Upper lobe of left lung (tissue), 4 donors: ENCODE measurements at regions not wholly inside any gene's neighbourhood (a gene's known extent, or its start where the extent isn't known, plus 50 kb on each side); places are given as distances from the start of the nearest gene placed in this dataset.

Source experiments
- EP300 ChIP-seq, 4 donors: sonication (generic); formaldehyde crosslinking; IDR thresholded peaks; one replicate each; pipeline ENCODE4 v1.5.1; 2017; ENCODE audit warnings: antibody characterized with exemption in 4 of 4, control low read depth in 2 of 4
- POLR2A ChIP-seq, 4 donors: fragments of 450-650 bp; IDR thresholded peaks; one replicate each; pipeline ENCODE4 v1.5.1; 2016 to 2017; ENCODE audit warnings: antibody characterized with exemption in 4 of 4, mild to moderate bottlenecking in 2 of 4
- POLR2AphosphoS5 ChIP-seq, 2 donors: sonication (generic); formaldehyde crosslinking; IDR thresholded peaks; one replicate each; pipeline ENCODE4 v1.5.1; 2017; ENCODE audit warnings: antibody characterized with exemption in 2 of 2
- TF ChIP-seq, protein P1 (sequence below), 6 experiments: fragments of 450-650 bp in 4 of 6; fragments of 200-600 bp in 2 of 6; sonication (generic) in 2 of 6; IDR thresholded peaks; one replicate each; pipeline ENCODE4 v1.5.1; 2016 to 2019; ENCODE audit warnings: antibody characterized with exemption in 6 of 6

- TF ChIP-seq, protein P1, sequence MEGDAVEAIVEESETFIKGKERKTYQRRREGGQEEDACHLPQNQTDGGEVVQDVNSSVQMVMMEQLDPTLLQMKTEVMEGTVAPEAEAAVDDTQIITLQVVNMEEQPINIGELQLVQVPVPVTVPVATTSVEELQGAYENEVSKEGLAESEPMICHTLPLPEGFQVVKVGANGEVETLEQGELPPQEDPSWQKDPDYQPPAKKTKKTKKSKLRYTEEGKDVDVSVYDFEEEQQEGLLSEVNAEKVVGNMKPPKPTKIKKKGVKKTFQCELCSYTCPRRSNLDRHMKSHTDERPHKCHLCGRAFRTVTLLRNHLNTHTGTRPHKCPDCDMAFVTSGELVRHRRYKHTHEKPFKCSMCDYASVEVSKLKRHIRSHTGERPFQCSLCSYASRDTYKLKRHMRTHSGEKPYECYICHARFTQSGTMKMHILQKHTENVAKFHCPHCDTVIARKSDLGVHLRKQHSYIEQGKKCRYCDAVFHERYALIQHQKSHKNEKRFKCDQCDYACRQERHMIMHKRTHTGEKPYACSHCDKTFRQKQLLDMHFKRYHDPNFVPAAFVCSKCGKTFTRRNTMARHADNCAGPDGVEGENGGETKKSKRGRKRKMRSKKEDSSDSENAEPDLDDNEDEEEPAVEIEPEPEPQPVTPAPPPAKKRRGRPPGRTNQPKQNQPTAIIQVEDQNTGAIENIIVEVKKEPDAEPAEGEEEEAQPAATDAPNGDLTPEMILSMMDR (IDR thresholded peaks at IDR 0.05) = no peak
- TF ChIP-seq POLR2A (IDR thresholded peaks at IDR 0.05) = no peak
- no peak for TF ChIP-seq EP300 (IDR thresholded peaks at IDR 0.05)
- no peak for TF ChIP-seq POLR2AphosphoS5 (IDR thresholded peaks at IDR 0.05)
Observed at GRCh38 chr20:5465604-5465927, 145.2 kb downstream of the GPCPD1 start.
